NCI-H1930 (cell line): ENCODE measurements at regions not wholly inside any gene's neighbourhood (a gene's known extent, or its start where the extent isn't known, plus 50 kb on each side); places are given as distances from the start of the nearest gene placed in this dataset.
A peak's percentile ranks its signal among the peaks of the same experiment; 100 is the strongest.
"Not testable (repeated sequence)": the region's sequence is repeated elsewhere in the genome, so short reads cannot be mapped to it uniquely, and the experiment has no call there.

ENCODE experiments used
- DNase-seq, 2 experiments: peaks; one replicate each; lab custom pipeline; 2025; lab: John Stamatoyannopoulos, UW

GRCh38 chr4:151519728-151520415, 110.9 kb downstream of the FHIP1A start:
- DNase-seq = no peak

DNA sequence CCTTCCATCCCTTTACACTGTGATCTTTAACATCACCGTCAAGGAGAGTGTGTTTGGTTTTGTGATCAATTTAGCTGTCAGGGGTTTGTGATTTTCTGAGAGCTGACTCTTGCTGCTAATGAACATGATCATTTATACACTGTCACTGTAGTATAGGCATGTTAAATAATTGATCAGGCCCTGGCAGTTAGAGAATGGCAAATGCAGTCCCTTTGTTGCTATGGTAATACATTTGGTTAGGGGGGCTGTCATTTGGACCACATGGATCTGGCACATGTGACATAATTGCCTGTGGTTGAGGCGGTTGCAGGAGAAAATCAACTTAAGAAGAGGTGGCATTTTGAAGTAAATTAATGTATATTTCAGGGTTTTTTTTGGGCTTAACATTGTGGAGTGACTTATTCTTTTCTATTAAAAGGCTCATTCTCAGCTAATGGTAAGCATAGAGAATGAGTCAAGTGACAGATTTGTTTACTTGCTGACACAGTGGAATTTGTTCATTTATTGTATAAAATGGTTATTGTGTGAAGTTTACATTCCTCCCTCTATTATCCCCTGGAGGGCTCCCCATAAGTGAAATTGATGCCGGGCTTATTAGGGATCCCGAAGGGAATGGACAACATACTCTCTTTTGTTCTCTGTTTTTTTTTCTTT, 114.0 kb downstream of the FHIP1A start:
- no peak for DNase-seq

DNA sequence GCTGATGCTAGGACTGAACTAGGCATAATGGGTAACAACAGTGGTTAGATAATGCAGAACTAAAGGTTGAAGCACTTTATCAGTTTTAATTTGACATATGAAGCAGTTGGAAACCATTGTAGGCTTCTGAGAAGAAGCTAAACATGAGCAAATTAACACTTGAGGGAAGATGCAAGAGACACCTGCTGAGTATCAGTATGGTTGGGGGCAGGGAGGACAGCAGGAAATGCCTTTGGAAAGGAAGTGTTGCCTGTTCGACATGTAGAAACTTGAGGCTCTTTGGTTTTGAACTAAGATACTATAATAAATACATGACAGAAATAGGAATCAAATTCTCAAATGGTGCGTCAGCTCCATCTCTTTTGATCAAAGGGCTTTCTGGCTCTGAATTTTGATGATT, 115.6 kb downstream of the FHIP1A start:
- DNase-seq = no peak

DNA sequence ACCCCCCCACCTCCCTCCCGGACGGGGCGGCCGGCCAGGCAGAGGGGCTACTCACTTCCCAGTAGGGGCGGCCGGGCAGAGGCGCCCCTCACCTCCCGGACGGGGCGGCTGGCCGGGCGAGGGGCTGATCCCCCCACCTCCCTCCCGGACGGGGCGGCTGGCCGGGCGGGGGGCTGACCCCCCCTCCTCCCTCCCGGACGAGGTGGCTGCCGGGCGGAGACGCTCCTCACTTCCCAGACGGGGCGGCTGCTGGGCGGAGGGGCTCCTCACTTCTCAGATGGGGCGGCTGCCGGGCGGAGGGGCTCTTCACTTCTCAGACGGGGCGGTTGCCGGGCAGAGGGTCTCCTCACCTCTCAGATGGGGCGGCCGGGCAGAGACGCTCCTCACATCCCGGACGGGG, 117.5 kb downstream of the FHIP1A start:
- DNase-seq = not testable (repeated sequence)

DNA sequence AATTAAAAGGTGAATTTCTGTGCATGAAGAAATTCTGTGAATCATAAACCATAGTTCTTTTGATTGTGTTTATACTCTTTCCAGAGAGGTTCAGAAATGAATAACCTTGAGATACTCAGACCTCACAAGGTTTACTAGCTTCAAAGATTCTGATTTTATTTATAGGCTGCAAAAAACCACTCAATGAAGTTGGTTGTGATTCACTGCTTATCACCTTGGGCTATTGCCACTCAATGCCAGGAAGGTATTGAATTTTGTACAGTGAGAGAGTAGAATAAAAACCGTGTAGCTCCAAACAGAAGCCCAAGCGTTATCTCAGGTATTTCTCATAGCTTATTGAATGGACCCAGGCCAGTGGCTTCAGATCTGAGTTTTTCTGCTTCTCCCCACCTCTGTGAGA, 118.7 kb downstream of the FHIP1A start:
- DNase-seq = no peak

- no peak for DNase-seq
Measured at GRCh38 chr4:151529187-151529586, 120.2 kb downstream of the FHIP1A start.

DNA sequence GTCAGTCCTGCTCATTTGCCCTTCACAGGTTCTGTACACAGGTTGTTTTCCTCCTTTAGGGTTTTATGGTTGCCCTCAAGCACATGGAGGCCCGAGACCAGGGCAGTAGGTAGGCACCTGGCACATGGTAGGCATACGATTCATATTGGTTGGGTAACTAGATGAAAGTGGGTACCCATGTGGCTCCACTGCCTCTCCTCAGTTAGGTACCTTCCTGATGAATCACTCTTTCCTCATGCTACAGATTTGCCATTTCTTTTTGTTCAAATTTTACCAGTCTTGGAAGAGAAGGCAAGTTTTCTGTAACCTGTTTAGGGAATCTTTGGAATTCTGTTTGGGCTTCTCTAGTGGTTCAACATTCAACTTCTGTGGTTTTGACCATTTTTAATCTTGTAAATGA, 121.3 kb downstream of the FHIP1A start:
- DNase-seq = no peak

GRCh38 chr4:151530783-151531182, 121.8 kb downstream of the FHIP1A start:
- DNase-seq = no peak

GRCh38 chr4:151532001-151532708, 123.2 kb downstream of the FHIP1A start:
- DNase-seq = no peak

DNA sequence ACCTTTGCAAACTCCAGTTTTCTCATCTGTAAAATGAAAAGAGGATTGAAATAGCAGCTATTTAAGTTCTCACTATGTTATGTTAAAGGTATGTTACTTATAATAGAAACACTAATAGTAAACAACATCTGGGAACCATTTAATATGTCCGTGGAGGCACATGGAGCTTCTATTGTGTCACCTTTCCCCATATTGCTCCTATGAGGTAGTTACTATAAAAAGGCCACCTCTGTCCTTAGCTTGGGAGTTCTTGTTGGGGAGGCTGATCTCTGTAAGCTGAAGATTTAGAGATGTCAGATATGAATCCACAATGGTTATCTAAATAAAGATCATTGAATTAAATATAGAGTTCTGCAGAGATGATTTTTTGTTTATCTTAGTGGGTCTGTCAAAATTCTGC, 125.2 kb downstream of the FHIP1A start:
- no peak for DNase-seq

DNA sequence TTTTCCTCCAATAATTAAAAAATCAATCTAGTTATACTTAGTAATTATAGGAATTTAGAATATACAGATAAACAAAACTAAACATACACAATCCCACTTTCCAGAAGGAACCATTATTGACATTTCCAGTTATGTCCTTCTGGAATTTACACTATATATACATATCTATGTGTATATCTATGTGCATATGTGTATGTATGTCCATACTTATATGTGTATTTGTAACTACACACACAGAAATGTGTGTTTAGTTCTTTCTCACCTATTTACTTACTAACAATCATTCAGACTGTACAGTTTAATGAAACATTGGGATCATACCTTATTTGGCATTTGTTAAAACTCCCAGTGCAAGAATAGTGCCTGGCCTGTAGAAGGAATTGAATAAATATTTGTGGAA, 126.4 kb downstream of the FHIP1A start:
- no peak for DNase-seq

GRCh38 chr4:151537687-151538086, 128.7 kb downstream of the FHIP1A start:
- DNase-seq = no peak

DNA sequence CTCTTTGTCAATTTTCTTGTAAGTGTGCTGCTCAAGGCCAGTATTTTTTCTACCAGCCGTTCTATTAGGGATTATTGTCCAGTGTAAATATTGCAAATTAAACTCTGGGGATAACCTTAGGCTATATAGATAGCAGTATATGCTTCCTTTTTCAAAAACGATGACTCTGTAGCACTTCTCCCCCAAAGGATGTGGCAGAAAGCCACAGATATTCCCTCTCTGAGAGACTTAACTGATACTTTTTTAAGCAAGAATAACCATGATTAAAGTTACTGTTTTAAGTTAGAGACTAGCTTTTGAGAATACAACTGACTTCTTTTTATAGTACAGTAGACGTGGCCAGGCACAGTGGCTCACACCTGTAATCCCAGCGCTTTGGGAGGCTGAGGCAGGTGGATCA, 130.0 kb downstream of the FHIP1A start:
- no peak for DNase-seq

GRCh38 chr4:151540728-151541388, 131.9 kb downstream of the FHIP1A start:
- DNase-seq = no peak

DNA sequence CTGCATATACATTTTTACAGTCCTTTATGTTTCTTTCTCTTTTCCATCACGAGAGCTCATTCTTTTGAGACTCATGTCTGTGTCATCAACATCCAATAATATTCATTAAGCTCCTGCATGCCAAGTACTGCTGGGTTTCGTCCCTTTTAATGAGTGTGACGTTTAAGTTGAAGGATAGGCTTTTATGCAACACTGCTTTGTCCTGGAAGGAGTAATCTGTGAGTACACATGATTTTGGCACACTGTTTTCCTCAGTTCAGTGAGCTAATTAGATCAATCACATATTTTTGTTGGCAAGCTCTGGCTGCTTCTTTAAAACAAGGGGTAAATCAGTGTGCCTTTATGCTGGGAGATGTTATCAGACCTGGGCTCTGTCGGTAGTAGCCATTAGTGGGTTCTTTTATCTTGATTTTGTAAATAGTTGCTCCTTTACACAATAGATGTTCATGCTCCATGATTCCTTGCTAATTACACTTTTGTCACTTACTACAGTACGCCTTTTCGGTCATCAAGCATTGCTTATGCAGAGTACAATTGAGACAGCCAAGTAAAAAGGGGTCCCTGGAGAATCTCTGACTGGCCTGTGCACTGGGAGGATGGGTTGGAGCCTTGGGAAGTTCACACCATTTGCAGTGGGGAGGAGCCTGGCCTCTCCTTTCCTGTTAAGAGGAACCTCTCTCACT, 132.6 kb downstream of the FHIP1A start:
- peak; percentile 20 to 46 for DNase-seq

- no peak for DNase-seq
Measured at GRCh38 chr4:151548708-151549107, 139.7 kb downstream of the FHIP1A start.

DNA sequence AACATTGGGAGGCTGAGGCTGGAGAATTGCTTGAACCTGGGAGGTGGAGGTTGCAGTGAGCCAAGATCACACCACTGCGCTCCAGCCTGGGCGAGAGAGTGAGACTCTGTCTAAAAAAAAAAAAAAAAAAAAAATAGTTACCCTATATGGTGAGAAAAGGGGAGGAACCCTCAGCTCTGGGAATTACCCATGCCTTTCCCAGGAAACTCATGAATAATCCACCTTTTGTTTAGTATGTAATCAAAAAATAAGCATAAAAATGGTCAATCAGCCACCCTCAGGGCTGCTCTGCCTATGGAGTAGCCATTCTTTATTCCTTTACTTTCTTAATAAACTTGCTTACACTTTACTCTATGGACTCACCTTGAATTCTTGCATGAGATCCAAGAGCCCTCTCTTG, 140.4 kb downstream of the FHIP1A start:
- not testable (repeated sequence) for DNase-seq

DNA sequence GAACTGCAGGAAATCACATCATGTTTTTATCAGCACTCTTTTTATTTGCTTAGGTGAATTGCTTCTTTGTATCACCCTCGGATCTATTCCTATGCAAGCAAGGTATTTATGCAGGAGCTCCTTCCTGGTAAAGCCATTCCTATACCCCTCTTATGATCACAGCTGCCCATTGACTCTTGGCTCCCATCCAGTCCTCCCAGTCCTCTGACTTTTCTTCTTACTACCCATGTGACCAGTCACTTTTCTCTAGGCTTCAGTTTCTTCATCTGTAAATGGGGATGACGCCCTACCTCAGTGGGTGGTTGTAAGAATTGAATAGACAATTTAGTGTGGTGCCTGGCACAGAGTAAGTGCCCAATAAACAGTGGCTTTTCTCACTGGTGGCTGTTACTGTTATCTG, 144.9 kb downstream of the FHIP1A start:
- DNase-seq = no peak

GRCh38 chr4:151555151-151555945, 146.4 kb downstream of the FHIP1A start:
- DNase-seq = no peak

DNA sequence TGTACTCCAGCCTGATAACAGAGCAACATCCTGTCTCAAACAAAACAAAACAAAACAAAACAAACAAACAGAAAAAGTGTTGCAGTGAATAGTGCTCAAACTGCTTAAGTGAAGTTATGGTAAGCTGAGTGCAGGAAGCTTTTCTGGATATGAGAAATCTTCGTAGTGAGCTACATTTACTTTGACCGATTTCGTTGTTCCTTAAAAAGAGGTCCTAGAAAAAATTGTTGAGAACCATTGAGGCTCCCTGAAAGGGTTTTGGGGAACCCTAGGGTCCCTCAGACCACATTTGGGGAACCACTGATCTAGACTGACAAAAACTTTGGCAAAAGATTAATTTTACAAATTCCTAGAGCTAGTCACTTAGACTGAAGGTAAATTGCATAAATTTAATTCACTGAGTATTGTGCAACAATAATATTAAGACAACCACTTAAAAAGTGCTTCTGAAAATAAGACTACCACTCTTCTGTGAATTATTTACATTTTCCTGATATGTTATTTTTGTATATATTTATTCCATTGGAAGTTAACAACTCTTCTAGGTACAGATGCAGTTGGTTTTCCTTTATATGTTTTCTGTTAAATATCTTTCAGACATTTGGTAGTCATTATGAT, 149.6 kb downstream of the FHIP1A start:
- no peak for DNase-seq

DNA sequence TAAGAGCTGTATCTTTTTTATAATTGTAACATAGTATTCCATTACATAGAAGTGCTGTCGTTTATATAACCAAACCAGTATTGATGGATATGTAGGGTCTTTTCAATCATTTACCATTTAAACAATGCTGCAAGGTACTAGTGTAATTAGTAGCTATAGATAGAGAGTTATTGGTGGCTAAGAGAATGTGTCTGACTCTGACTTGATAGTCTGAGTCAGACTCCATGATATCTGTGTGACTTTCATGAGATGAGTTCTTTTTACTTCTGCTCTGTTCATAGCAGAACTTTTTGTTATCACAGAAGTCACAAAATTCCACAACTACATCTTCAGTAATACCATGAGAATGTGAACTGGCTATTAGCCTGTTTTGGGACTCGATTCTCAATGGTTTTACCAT, 150.6 kb downstream of the FHIP1A start:
- DNase-seq = no peak
